ENCODE measurements at regions not wholly inside any gene's neighbourhood (a gene's known extent, or its start where the extent isn't known, plus 50 kb on each side); places are given as distances from the start of the nearest gene placed in this dataset.

DNA sequence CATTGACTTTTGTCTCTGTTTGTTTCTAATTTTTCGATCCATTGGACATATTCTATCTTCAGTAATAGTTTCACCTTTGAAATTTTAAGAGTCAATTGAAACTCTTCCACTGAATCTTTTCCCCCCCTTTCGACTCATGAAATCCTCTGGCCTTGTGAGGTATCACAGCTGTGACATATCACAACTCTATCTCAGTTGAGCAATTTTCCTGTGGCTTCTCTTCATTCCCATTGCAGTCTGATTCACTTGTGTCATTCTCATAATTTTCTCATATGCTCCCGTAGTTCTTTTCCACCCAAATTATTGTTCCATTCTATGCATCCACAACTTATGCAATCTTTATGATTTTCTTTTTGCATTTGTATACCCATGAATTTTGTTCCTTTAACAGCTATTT is 261.6 kb downstream of the DACT1 start:
- TF ChIP-seq, protein P1, sequence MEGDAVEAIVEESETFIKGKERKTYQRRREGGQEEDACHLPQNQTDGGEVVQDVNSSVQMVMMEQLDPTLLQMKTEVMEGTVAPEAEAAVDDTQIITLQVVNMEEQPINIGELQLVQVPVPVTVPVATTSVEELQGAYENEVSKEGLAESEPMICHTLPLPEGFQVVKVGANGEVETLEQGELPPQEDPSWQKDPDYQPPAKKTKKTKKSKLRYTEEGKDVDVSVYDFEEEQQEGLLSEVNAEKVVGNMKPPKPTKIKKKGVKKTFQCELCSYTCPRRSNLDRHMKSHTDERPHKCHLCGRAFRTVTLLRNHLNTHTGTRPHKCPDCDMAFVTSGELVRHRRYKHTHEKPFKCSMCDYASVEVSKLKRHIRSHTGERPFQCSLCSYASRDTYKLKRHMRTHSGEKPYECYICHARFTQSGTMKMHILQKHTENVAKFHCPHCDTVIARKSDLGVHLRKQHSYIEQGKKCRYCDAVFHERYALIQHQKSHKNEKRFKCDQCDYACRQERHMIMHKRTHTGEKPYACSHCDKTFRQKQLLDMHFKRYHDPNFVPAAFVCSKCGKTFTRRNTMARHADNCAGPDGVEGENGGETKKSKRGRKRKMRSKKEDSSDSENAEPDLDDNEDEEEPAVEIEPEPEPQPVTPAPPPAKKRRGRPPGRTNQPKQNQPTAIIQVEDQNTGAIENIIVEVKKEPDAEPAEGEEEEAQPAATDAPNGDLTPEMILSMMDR (conservative IDR thresholded peaks at IDR 0.05): no peak
- H3K27ac ChIP-seq: no peak overlapping the region

DNA sequence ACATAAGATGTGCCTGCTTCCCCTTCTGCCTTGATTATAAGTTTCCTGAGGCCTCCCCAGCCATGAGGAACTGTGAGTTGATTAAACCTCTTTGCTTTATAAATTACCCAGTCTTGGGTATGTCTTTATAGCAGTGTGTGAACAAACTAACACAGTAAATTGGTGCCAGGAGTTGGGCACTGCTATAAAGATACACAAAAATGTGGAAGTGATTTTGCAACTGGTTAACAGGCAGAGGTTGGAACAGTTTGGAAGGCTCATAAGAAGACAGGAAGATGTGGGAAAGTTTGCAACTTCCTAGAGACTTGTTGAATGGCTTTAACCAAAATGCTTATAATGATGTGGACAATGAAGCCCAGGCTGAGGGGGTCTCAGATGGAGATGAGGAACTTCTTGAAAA is 264.1 kb downstream of the DACT1 start:
- H3K27ac ChIP-seq: no peak overlapping the region
- TF ChIP-seq, protein P1 (conservative IDR thresholded peaks at IDR 0.05): no peak

- no peak overlapping the region for H3K27ac ChIP-seq
- TF ChIP-seq, protein P1 (conservative IDR thresholded peaks at IDR 0.05): no peak
Observed at GRCh38 chr14:58904776-58905175, 267.0 kb downstream of the DACT1 start.

- TF ChIP-seq, protein P1 (conservative IDR thresholded peaks at IDR 0.05): no peak
- no peak overlapping the region for H3K27ac ChIP-seq
Observed at GRCh38 chr14:58907803-58908202, 270.0 kb downstream of the DACT1 start.

DNA sequence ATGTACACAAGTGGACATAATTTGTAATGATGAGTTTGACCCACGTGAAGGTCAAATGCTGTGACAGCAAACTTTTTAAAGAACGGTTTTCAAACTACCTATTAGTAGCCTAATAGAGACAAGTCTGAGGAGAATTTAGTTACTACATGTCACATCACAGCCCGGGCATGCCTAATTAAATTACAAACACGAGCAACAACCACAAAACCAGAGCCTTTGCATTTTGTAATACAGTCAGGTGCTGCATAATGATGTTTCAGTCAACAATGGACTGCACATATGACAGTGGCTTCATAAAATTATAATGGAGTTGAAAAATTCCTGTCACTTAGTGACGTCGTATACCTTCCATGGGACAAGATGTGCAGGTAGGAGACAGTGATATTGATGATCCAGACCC is 274.5 kb downstream of the DACT1 start:
- H3K27ac ChIP-seq: no peak overlapping the region
- TF ChIP-seq, protein P1 (conservative IDR thresholded peaks at IDR 0.05): no peak

DNA sequence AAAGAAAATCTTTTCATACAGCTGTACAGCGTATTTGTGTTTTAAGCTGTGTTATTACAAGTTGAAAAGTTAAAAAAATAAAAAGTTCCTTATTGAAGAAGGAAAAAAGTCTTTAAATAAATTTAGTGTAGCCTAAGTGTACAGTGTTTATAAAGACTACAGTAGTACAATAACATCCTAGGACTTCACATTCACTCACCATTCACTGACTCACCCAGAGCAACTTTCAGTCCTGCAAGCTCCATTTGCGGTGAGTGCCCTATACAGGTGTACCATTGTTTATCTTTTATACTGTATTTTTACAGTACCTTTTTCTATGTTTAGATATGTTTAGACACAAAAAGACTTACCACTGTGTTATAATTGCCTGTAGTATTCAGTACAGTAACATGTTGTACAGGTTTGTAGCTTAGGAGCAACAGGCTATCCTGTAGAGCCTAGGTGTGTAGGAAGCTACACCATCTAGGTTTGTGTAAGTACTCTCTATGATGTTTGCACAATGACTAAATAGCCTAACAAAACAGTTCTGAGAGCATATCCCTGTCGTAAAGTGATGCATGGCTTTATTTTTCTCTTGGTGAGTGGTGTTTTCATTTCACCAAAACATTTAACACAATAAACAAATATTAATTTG is 275.2 kb downstream of the DACT1 start:
- H3K27ac ChIP-seq: no peak overlapping the region
- TF ChIP-seq, protein P1 (conservative IDR thresholded peaks at IDR 0.05): no peak

DNA sequence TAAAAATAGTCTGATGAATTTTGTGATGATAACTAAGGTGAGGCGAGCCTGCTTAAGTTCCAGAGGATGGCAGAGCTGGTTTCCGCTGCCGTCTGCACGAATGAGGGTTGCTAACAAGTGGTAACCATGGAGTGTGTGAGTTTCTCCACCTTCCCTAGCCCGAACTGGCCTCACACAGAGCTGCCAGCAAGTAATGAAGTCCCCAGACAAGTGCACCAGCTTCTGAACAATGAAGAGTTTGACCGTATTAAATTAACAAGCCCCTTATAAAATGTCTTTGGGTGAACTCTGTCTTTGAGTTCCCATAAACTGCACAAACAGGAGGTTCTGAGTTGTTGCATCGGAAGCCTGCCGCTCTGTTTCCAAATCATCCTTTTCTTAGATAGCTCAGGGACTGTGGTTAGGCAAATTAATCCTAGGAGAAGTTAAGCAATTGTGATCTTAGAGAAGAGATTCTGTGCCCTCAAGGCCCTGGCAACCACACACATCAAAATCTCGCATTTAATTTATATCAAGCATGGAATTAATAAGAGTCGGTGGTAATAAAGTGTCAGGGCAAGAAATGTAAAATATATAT is 274.1 kb upstream of the DAAM1 start:
- H3K27ac ChIP-seq: no peak overlapping the region
- TF ChIP-seq, protein P1 (conservative IDR thresholded peaks at IDR 0.05): no peak

All from VCaP (cell line).